Lower lobe of right lung (tissue), 2 donors: ENCODE measurements at regions not wholly inside any gene's neighbourhood (a gene's known extent, or its start where the extent isn't known, plus 50 kb on each side); places are given as distances from the start of the nearest gene placed in this dataset.
"Not testable (repeated sequence)": the region's sequence is repeated elsewhere in the genome, so short reads cannot be mapped to it uniquely, and the experiment has no call there.

Experiments
- ATAC-seq, 2 donors: fragments of 200-7000 bp; cut with Tn5 transposase; one replicate each; pipeline ENCODE4 v1.9.1; 2020 to 2022; ENCODE audit warnings: mild to moderate bottlenecking in 2 of 2, moderate library complexity in 2 of 2
- DNase-seq: peaks from one replicate; pipeline ENCODE4 v3.0.0-alpha.2; 2020
- H3K27ac ChIP-seq: fragments of 200-600 bp; one replicate; pipeline ENCODE4 v1.8.0; 2022
- H3K27me3 ChIP-seq: fragments of 200-600 bp; one replicate; pipeline ENCODE4 v1.8.0; 2022; ENCODE audit warnings: low read depth
- H3K36me3 ChIP-seq: fragments of 200-600 bp; one replicate; pipeline ENCODE4 v1.8.0; 2022; ENCODE audit warnings: mild to moderate bottlenecking
- H3K4me1 ChIP-seq: fragments of 200-600 bp; one replicate; pipeline ENCODE4 v1.8.0; 2022
- H3K4me3 ChIP-seq: fragments of 200-600 bp; one replicate; pipeline ENCODE4 v1.8.0; 2022; ENCODE audit warnings: mild to moderate bottlenecking
- H3K9me3 ChIP-seq: fragments of 200-600 bp; one replicate; pipeline ENCODE4 v1.8.0; 2022
- intact Hi-C: fragments of 100-400 bp; cut with DNase I; formaldehyde crosslinking; loops from one replicate; pipeline ENCODE4 v1.11.0; 2022
- TF ChIP-seq, protein P1 (sequence below): fragments of 200-600 bp; IDR thresholded peaks from one replicate; pipeline ENCODE4 v1.8.0; 2022; ENCODE audit warnings: antibody characterized with exemption, mild to moderate bottlenecking
- donor health status: DM: no; HTN: yes; CAD: no; lungs with severe emphysema.

DNA sequence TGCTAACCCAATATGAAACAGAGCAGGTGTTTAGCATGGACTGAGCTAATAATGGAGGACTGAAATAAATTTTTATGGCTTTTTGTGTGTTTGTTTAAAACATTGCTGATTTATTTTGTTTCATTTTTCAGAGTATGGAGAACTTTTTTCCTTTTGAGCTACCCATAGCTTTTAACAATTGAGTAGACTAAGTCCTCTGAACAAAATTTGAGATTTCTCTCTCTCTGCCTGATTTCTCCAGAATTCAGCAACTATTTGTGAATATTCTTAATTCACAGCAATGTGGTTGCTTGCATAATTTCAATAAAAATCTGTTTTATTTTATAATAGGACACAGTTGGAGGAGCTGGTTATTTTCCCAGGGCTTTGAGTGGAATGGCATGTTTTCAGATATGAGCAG is 103.7 kb downstream of the TPBG start:
- H3K9me3 ChIP-seq, result no peaks in the 10 kb centered on the region
- TF ChIP-seq, protein P1, sequence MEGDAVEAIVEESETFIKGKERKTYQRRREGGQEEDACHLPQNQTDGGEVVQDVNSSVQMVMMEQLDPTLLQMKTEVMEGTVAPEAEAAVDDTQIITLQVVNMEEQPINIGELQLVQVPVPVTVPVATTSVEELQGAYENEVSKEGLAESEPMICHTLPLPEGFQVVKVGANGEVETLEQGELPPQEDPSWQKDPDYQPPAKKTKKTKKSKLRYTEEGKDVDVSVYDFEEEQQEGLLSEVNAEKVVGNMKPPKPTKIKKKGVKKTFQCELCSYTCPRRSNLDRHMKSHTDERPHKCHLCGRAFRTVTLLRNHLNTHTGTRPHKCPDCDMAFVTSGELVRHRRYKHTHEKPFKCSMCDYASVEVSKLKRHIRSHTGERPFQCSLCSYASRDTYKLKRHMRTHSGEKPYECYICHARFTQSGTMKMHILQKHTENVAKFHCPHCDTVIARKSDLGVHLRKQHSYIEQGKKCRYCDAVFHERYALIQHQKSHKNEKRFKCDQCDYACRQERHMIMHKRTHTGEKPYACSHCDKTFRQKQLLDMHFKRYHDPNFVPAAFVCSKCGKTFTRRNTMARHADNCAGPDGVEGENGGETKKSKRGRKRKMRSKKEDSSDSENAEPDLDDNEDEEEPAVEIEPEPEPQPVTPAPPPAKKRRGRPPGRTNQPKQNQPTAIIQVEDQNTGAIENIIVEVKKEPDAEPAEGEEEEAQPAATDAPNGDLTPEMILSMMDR, result no peak
- H3K36me3 ChIP-seq, result no peaks in the 10 kb centered on the region
- no peak overlapping the region for H3K4me3 ChIP-seq
- intact Hi-C loops, result no loop called here
- DNase-seq (no peak), ATAC-seq (no peak)
- no peaks in the 10 kb centered on the region for H3K4me1 ChIP-seq
- H3K27ac ChIP-seq, result no peak overlapping the region
- no peaks in the 10 kb centered on the region for H3K27me3 ChIP-seq

- H3K27me3 ChIP-seq, ATAC-seq, H3K4me1 ChIP-seq, H3K4me3 ChIP-seq, DNase-seq, H3K36me3 ChIP-seq, H3K9me3 ChIP-seq, intact Hi-C loops, H3K27ac ChIP-seq: not testable (repeated sequence)
Observed at GRCh38 chr6:82470123-82470522, 106.5 kb downstream of the TPBG start.

GRCh38 chr6:82475106-82475505 is 111.5 kb downstream of the TPBG start:
- H3K4me1 ChIP-seq, H3K27ac ChIP-seq, H3K4me3 ChIP-seq, H3K27me3 ChIP-seq, DNase-seq, H3K9me3 ChIP-seq, intact Hi-C loops, H3K36me3 ChIP-seq, ATAC-seq: not testable (repeated sequence)

GRCh38 chr6:82484001-82484400 is 120.4 kb downstream of the TPBG start:
- Histone ChIP-seq H3K27ac (no peak overlapping the region), H3K27me3 (no peaks in the 10 kb centered on the region), H3K4me1 (no peaks in the 10 kb centered on the region), H3K4me3 (no peak overlapping the region), H3K9me3 (peaks cover 22% of the 10 kb centered on the region), H3K36me3 (no peaks in the 10 kb centered on the region)
- intact Hi-C loops, result no loop called here
- TF ChIP-seq, protein P1, result no peak
- ATAC-seq (no peak), DNase-seq (no peak)

DNA sequence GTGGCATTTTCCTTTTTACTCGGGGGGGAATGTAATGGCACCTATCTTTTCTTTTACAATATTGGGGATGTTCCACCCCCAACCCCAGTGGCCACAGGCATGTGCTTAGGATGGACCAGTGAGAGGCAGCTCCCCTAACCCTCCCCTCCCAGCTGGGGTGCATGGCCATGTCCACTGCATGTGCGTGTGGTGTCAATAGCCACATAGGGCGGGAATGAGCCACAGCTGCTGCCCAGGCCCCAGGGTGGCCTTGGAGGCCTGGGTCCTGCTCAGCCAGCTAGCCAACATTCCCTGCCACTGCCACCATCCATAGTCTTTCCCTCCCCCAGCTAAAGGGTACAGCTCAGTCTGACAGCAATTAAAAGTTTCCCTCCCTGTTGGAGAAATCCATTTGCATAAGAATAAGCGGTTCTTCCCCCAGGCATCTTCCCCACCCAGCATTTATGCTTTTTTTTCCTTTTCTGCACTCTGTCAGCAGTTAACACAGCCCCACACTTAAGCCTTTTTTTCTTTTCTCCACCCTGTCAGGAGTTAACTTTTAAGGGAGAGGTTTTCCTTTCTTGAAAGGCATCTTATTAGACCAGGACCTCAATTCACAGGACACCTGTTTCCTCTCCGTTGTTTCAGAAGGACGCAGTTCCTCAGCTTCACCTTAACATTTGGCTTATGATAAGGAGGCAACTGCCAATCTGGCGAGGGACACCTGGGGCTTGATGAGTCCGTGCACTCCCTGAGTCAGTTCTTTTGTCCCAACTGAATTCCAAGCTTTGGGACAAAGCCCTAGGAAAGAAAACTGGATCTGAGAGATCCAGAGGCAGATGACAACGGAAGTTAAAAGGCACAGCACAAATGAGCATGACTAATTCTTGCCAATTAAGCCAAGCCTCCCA is 121.4 kb downstream of the TPBG start:
- Histone ChIP-seq H3K36me3 (no peaks in the 10 kb centered on the region), H3K27ac (no peak overlapping the region), H3K9me3 (peaks cover 24% of the 10 kb centered on the region), H3K27me3 (no peaks in the 10 kb centered on the region), H3K4me3 (no peak overlapping the region), H3K4me1 (no peaks in the 10 kb centered on the region)
- TF ChIP-seq, protein P1, result no peak
- intact Hi-C loops, result no loop called here
- no peak for DNase-seq
- no peak for ATAC-seq

DNA sequence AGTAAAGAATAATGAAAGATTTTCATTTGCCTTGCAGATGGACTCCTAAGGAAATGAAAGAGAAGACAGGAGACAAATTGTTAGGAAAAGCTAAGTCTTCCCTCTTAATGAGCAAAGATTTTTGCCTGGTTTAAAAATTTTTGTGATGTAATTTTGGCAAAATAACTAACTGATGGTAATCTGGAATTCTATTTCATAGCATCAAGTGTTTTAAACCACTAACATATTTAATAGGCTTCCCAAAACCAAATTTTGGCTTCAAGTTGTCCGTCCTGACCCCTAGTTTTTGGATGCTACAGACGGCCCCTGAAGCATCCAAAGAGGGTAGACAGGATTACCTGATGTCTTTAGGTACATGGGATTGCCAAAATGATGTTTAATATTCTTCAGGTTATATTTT is 124.3 kb downstream of the TPBG start:
- TF ChIP-seq, protein P1, result no peak
- intact Hi-C loops, result no loop called here
- Histone ChIP-seq H3K36me3 (no peaks in the 10 kb centered on the region), H3K27ac (no peak overlapping the region), H3K9me3 (peaks cover 28% of the 10 kb centered on the region), H3K4me1 (no peaks in the 10 kb centered on the region), H3K4me3 (no peak overlapping the region), H3K27me3 (no peaks in the 10 kb centered on the region)
- DNase-seq (no peak), ATAC-seq (no peak)
